HFFc6 (cell line): ENCODE measurements at regions not wholly inside any gene's neighbourhood (a gene's known extent, or its start where the extent isn't known, plus 50 kb on each side); places are given as distances from the start of the nearest gene placed in this dataset.

Experiments used
- DNase-seq: peaks from one replicate; pipeline ENCODE4 v3.0.0-alpha.2; 2018
- H3K27ac Mint-ChIP-seq: 2 replicates; pipeline ENCODE4 v1.8.0; 2020; ENCODE audit warnings: mild to moderate bottlenecking, mixed read lengths
- H3K27me3 Mint-ChIP-seq: 2 replicates; pipeline ENCODE4 v1.8.0; 2021; ENCODE audit warnings: mild to moderate bottlenecking, moderate library complexity, mixed read lengths; ENCODE audit not compliant: insufficient read depth
- H3K36me3 Mint-ChIP-seq: 2 replicates; pipeline ENCODE4 v1.8.0; 2021; ENCODE audit warnings: low read depth, mixed read lengths
- H3K4me1 Mint-ChIP-seq: 2 replicates; pipeline ENCODE4 v1.8.0; 2020; ENCODE audit warnings: low read depth, mixed read lengths
- H3K4me3 Mint-ChIP-seq: 2 replicates; pipeline ENCODE4 v1.8.0; 2020; ENCODE audit warnings: mild to moderate bottlenecking, moderate library complexity, mixed read lengths
- H3K9me3 Mint-ChIP-seq: 2 replicates; pipeline ENCODE4 v1.8.0; 2020; ENCODE audit warnings: mild to moderate bottlenecking, mixed read lengths
- TF ChIP-seq, protein P1 (sequence below): fragments of 200-600 bp; sonication (generic); IDR thresholded peaks from 2 replicates; pipeline ENCODE4 v1.5.0; 2021; ENCODE audit warnings: antibody characterized with exemption, mild to moderate bottlenecking

DNA sequence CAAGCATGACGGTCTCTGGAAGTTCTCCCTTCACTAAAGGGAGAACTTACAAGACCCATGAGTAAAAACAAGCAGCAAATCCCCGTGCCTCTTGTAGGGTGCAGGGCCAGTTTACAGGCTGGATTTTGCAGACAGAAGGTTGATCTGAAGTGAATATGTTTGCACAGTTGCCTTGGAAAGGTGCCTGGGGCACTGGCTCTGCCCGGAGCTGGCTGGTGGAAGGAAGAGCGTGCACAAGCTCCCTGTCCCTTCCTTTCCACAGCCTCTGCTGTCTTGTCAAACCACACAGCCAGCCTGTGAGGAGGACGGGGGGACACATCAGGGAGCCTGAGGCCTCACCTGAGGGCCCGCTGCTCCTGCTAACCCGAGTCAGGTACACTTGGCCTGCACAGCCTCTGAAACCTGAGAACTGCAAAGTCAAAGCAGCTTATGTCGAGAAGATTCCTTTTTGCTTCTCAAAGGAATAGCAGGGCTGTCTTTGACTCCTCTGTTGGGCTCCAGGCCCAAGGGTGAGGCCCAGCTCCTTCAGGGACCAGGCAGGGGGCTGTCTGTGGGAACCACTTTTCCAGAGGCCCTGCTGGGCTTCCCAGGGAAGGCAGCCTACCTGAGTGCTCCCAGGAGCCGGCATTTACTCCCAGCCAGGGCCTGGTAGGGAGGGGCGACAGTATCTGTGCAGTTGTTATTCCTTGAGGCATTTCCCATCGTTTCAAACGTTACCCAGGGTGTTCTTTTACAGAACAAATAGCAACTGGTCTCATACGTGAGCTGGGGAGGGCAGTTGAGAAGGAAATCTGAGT, 251.5 kb downstream of the SIPA1L2 start:
- no peak overlapping the region for H3K4me3 Mint-ChIP-seq
- no peak overlapping the region for H3K27ac Mint-ChIP-seq

DNA sequence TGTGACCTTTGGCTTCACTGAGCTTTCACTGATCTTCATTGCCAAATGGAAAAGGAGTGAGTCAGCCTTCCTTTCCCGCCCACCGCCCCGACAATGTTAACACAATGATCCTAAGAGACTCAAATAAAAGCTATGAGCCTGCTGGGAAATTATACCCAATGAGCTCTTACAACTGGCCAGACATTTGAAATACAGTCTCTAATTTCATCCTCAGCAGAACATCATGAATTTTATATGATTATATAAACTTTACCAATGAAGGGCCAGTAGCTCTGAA, 252.5 kb downstream of the SIPA1L2 start:
- H3K27ac Mint-ChIP-seq = no peak overlapping the region
- no peaks in the 10 kb centered on the region for H3K4me1 Mint-ChIP-seq
- H3K9me3 Mint-ChIP-seq = peaks cover 55% of the 10 kb centered on the region
- H3K36me3 Mint-ChIP-seq = no peaks in the 10 kb centered on the region
- no peak for DNase-seq
- no peak overlapping the region for H3K4me3 Mint-ChIP-seq
- TF ChIP-seq, protein P1, sequence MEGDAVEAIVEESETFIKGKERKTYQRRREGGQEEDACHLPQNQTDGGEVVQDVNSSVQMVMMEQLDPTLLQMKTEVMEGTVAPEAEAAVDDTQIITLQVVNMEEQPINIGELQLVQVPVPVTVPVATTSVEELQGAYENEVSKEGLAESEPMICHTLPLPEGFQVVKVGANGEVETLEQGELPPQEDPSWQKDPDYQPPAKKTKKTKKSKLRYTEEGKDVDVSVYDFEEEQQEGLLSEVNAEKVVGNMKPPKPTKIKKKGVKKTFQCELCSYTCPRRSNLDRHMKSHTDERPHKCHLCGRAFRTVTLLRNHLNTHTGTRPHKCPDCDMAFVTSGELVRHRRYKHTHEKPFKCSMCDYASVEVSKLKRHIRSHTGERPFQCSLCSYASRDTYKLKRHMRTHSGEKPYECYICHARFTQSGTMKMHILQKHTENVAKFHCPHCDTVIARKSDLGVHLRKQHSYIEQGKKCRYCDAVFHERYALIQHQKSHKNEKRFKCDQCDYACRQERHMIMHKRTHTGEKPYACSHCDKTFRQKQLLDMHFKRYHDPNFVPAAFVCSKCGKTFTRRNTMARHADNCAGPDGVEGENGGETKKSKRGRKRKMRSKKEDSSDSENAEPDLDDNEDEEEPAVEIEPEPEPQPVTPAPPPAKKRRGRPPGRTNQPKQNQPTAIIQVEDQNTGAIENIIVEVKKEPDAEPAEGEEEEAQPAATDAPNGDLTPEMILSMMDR = no peak
- H3K27me3 Mint-ChIP-seq = no peaks in the 10 kb centered on the region

More for the DNA sequence above, 251.5 kb downstream of the SIPA1L2 start:
- no peak for DNase-seq
- H3K36me3 Mint-ChIP-seq = no peaks in the 10 kb centered on the region
- TF ChIP-seq, protein P1 = no peak
- no peaks in the 10 kb centered on the region for H3K4me1 Mint-ChIP-seq
- peaks cover 57% of the 10 kb centered on the region for H3K9me3 Mint-ChIP-seq
- no peaks in the 10 kb centered on the region for H3K27me3 Mint-ChIP-seq

DNA sequence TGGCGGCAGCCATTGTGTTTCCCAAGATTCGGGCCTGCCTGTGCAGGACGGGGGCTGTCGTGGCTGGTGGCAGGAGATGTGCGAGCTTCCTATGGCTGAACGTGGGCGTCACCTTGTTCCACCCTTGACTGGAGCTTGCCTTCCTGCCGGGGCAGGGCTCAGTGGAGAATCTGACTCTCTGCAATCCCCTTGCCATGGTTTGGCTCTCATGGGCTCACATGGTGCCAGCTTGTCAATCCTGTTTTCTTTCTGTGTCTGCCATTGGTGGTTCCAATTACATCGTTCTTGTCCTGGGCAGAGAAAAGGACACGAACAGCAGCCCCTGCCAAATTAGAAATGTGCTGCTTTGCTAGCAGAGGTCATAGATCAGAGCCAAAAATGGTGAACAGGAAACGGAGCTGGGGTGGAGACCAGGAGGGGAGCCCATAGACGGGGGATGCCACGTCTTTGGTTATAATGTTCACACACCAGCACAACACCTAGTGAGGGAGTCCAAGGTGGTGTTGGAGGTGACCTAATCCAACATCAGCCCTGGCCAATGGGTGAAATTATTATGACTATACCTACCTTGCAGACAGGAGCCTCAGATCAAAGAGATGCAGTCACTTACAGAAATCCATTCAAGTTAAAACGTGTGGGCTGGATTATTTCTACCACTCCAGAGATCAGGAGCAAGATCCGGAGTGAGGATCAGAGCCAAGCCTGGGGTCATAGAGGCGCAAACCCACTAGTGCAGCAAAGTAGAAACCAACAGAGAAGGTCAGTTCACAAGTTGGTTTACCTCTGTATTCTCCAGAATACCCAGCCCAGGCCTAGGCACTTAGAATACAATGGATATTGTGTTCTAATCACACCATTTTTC, 253.1 kb downstream of the SIPA1L2 start:
- DNase-seq = no peak
- peaks cover 59% of the 10 kb centered on the region for H3K9me3 Mint-ChIP-seq
- H3K4me3 Mint-ChIP-seq = no peak overlapping the region
- no peaks in the 10 kb centered on the region for H3K4me1 Mint-ChIP-seq
- H3K27me3 Mint-ChIP-seq = no peaks in the 10 kb centered on the region; the same call in 1 of the 2 replicates
- TF ChIP-seq, protein P1 = no peak
- H3K36me3 Mint-ChIP-seq = no peaks in the 10 kb centered on the region
- no peak overlapping the region for H3K27ac Mint-ChIP-seq

DNA sequence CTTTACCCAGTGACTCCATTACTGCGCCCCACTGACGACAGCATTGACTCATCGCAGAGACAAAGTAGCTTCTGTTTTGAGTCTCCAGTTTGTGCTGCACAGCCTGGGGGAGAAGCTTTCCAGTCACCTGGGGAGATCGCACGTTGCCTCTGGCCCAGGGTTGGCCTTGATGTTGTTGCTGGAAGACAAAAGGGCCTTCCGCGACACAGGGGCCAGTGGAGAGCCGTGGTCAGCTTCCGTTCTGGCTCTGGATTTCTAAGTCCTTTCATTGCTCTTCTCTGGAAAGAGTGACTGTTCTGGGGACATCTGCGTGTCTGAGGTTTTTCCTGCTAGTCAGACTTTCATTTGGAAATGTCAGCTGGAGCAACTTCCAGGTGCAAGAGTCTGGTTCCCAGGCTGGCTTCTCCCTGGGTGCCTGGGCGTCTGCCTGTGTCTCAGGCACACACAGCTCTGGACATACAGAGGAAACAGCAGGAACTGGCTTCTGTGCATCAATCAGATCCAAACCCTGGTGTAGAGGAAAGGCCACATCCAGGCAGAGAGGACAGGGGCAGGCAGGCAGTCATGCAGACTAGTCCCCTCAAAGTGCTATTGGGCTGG, 257.0 kb downstream of the SIPA1L2 start:
- no peak overlapping the region for H3K4me3 Mint-ChIP-seq
- TF ChIP-seq, protein P1 = no peak
- DNase-seq = no peak
- H3K36me3 Mint-ChIP-seq = 0 out of 2 replicates have a peak, but pooled peaks cover 5% of the 10 kb centered on the region
- no peaks in the 10 kb centered on the region; the same call in none of the 2 replicates for H3K27me3 Mint-ChIP-seq
- peaks cover 54% of the 10 kb centered on the region for H3K9me3 Mint-ChIP-seq
- no peaks in the 10 kb centered on the region for H3K4me1 Mint-ChIP-seq
- H3K27ac Mint-ChIP-seq = no peak overlapping the region

DNA sequence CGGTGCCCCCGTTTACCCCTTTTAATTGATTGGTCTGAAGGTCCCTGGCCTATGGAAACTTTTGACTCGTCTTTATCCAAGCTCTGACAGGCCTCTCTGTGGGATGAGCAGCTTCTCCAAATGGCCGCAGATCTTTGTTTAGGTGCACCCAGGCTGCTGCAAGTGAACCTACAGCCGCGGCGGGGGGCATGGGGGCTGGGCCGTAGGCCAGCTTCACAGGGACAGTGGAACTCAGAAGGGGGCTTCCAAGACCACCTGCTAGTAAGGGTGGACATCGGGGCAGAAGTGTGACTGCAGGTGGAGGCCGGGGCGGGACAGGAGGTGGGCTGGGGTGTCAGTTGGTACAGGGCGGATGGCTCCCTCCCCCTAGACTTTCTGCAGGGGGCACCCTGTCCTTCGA, 257.5 kb downstream of the SIPA1L2 start:
- H3K27ac Mint-ChIP-seq = no peak overlapping the region
- 0 out of 2 replicates have a peak, but pooled peaks cover 5% of the 10 kb centered on the region for H3K36me3 Mint-ChIP-seq
- peaks cover 53% of the 10 kb centered on the region for H3K9me3 Mint-ChIP-seq
- DNase-seq = no peak
- H3K4me1 Mint-ChIP-seq = no peaks in the 10 kb centered on the region
- TF ChIP-seq, protein P1 = no peak
- no peak overlapping the region for H3K4me3 Mint-ChIP-seq
- no peaks in the 10 kb centered on the region; the same call in none of the 2 replicates for H3K27me3 Mint-ChIP-seq
